H1 (cell line): ENCODE measurements at regions not wholly inside any gene's neighbourhood (a gene's known extent, or its start where the extent isn't known, plus 50 kb on each side); places are given as distances from the start of the nearest gene placed in this dataset.

Experiments used
- CTCF ChIA-PET: fragments of 300-600 bp; sonication (Branson Sonifier 250); formaldehyde crosslinking; loops from one replicate; lab custom pipeline; 2021; ENCODE audit not compliant: partially characterized antibody; lab: Charles Lee
- POLR2A ChIA-PET: fragments of 300-600 bp; sonication (Branson Sonifier 250); formaldehyde crosslinking; loops from one replicate; lab custom pipeline; 2021; ENCODE audit warnings: inconsistent platforms; ENCODE audit not compliant: partially characterized antibody; lab: Charles Lee
- DNase-seq, 2 experiments: peaks; one replicate each; pipeline versions ENCODE4 v3.0.0 to v3.0.0-alpha.2; 2010 to 2022; ENCODE audit warnings: low spot score in 2 of 2, low read depth in 1 of 2, mixed read lengths in 1 of 2
- FAIRE-seq: peaks from 2 replicates; lab custom pipeline; 2011; peaks lifted over from hg19 to GRCh38; lab: Jason Lieb, UNC
- H2AFZ ChIP-seq: 2 replicates; pipeline ENCODE4 v1.8.1; 2012; ENCODE audit warnings: low read length, inconsistent platforms
- H2AK5ac ChIP-seq: 2 replicates; pipeline ENCODE4 v1.6.1; 2013; ENCODE audit warnings: low read depth, low read length
- H2BK120ac ChIP-seq: replicated peaks from 2 replicates; pipeline ENCODE3; 2013; ENCODE audit warnings: low read depth, low read length, inconsistent platforms
- H2BK12ac ChIP-seq: 2 replicates; pipeline ENCODE4 v1.6.1; 2013; ENCODE audit warnings: low read depth, low read length
- H2BK15ac ChIP-seq: 2 replicates; pipeline ENCODE4 v1.6.1; 2013; ENCODE audit warnings: low read length
- H2BK20ac ChIP-seq: 2 replicates; pipeline ENCODE4 v1.6.1; 2013; ENCODE audit warnings: low read length
- H2BK5ac ChIP-seq: 2 replicates; pipeline ENCODE4 v1.6.1; 2013; ENCODE audit warnings: low read depth, low read length
- H3K14ac ChIP-seq: 2 replicates; pipeline ENCODE4 v1.6.1; 2013; ENCODE audit warnings: inconsistent platforms; ENCODE audit not compliant: insufficient read length
- H3K18ac ChIP-seq: 2 replicates; pipeline ENCODE4 v1.6.1; 2013; ENCODE audit warnings: low read length; ENCODE audit errors: extremely low read depth
- H3K23ac ChIP-seq: 2 replicates; pipeline ENCODE4 v1.6.1; 2013; ENCODE audit warnings: inconsistent platforms; ENCODE audit not compliant: insufficient read length
- H3K23me2 ChIP-seq: 2 replicates; pipeline ENCODE4 v1.6.1; 2013; ENCODE audit warnings: low read depth, low read length
- H3K27ac ChIP-seq: 2 replicates; pipeline ENCODE4 v1.6.1; 2011; ENCODE audit warnings: low read depth, low read length, inconsistent platforms
- H3K27me3 ChIP-seq, 4 experiments: replicated peaks in 1 of 4; 1 replicate in 1 of 4; 2 replicates in 3 of 4; pipeline versions ENCODE4 v1.6.1 to v1.8.1; 2011 to 2013; ENCODE audit warnings: low read length in 3 of 4, mild to moderate bottlenecking in 3 of 4, inconsistent platforms in 2 of 4, mixed read lengths in 2 of 4, moderate library complexity in 1 of 4; ENCODE audit not compliant: control insufficient read depth in 3 of 4, insufficient read depth in 3 of 4; ENCODE audit errors: extremely low read depth in 1 of 4
- H3K36me3 ChIP-seq, 4 experiments: 2 replicates each; pipeline versions ENCODE4 v1.6.1 to v1.8.1; 2011 to 2013; ENCODE audit warnings: mild to moderate bottlenecking in 4 of 4, low read length in 3 of 4, moderate library complexity in 2 of 4, control low read depth in 1 of 4, inconsistent platforms in 1 of 4; ENCODE audit not compliant: insufficient read depth in 4 of 4, control insufficient read depth in 2 of 4
- H3K4ac ChIP-seq: replicated peaks from 2 replicates; pipeline ENCODE3; 2013; ENCODE audit warnings: low read length, low read depth, mixed read lengths, inconsistent platforms; ENCODE audit not compliant: insufficient read length
- H3K4me1 ChIP-seq, 4 experiments: replicated peaks in 1 of 4; 1 replicate in 1 of 4; 2 replicates in 3 of 4; pipeline versions ENCODE4 v1.6.1 to v1.8.1; 2011 to 2013; ENCODE audit warnings: low read length in 3 of 4, inconsistent platforms in 2 of 4, mixed read lengths in 1 of 4; ENCODE audit not compliant: insufficient read depth in 4 of 4, control insufficient read depth in 3 of 4
- H3K4me2 ChIP-seq, 2 experiments: 2 replicates each; pipeline versions ENCODE4 v1.6.1 to v1.8.1; 2011 to 2013; ENCODE audit warnings: low read depth in 2 of 2, low read length in 2 of 2, control low read depth in 1 of 2, inconsistent platforms in 1 of 2, mild to moderate bottlenecking in 1 of 2; ENCODE audit not compliant: insufficient read depth in 1 of 2
- H3K4me3 ChIP-seq, 4 experiments: fragments of 200-600, 300-600 bp in 1 of 4; sonication (generic), shearing (Covaris generic), sonication (Bioruptor Twin) in 1 of 4; 2 replicates each; pipeline versions ENCODE4 v1.5.1 to v1.8.1; 2011 to 2016; ENCODE audit warnings: low read length in 4 of 4, low read depth in 3 of 4, control low read depth in 2 of 4, inconsistent platforms in 2 of 4, mild to moderate bottlenecking in 2 of 4, mixed read lengths in 1 of 4, moderate library complexity in 1 of 4; ENCODE audit not compliant: insufficient read depth in 2 of 4; ENCODE audit errors: extremely low read depth in 1 of 4
- H3K56ac ChIP-seq: replicated peaks from 2 replicates; pipeline ENCODE3; 2013; ENCODE audit warnings: low read depth, mild to moderate bottlenecking, mixed read lengths, low read length, inconsistent platforms; ENCODE audit not compliant: insufficient read length
- H3K79me1 ChIP-seq: 2 replicates; pipeline ENCODE4 v1.6.1; 2013; ENCODE audit warnings: low read depth, low read length, control low read depth
- H3K79me2 ChIP-seq, 2 experiments: 2 replicates each; pipeline versions ENCODE4 v1.6.1 to v1.8.1; 2012 to 2013; ENCODE audit warnings: low read length in 2 of 2, mild to moderate bottlenecking in 2 of 2, inconsistent platforms in 1 of 2; ENCODE audit not compliant: insufficient read depth in 2 of 2, control insufficient read depth in 1 of 2
- H3K9ac ChIP-seq, 4 experiments: replicated peaks in 1 of 4; 1 replicate in 1 of 4; 2 replicates in 3 of 4; pipeline versions ENCODE4 v1.6.1 to v1.8.1; 2011 to 2013; ENCODE audit warnings: low read depth in 3 of 4, low read length in 3 of 4, control low read depth in 2 of 4, mild to moderate bottlenecking in 2 of 4, moderate library complexity in 2 of 4, inconsistent platforms in 1 of 4; ENCODE audit errors: extremely low read depth in 1 of 4
- H3K9me3 ChIP-seq, 2 experiments: 2 replicates each; pipeline versions ENCODE4 v1.6.1 to v1.8.1; 2012 to 2013; ENCODE audit warnings: mild to moderate bottlenecking in 2 of 2, moderate library complexity in 2 of 2, control low read depth in 1 of 2, inconsistent platforms in 1 of 2, low read depth in 1 of 2, low read length in 1 of 2, mixed read lengths in 1 of 2; ENCODE audit not compliant: insufficient read depth in 2 of 2
- H4K20me1 ChIP-seq, 2 experiments: replicated peaks in 1 of 2; 2 replicates each; pipeline versions ENCODE3 to v1.8.1; 2011 to 2013; ENCODE audit warnings: inconsistent platforms in 2 of 2, low read length in 2 of 2, mild to moderate bottlenecking in 1 of 2; ENCODE audit not compliant: insufficient read depth in 2 of 2, control insufficient read depth in 1 of 2
- H4K5ac ChIP-seq: 2 replicates; pipeline ENCODE4 v1.6.1; 2013; ENCODE audit warnings: low read length, low read depth, mixed read lengths, inconsistent platforms; ENCODE audit not compliant: insufficient read length
- H4K8ac ChIP-seq: 2 replicates; pipeline ENCODE4 v1.8.0; 2013; ENCODE audit warnings: mild to moderate bottlenecking, moderate library complexity, low read length, inconsistent platforms; ENCODE audit not compliant: insufficient read depth; ENCODE audit errors: extremely low read depth
- H4K91ac ChIP-seq: replicated peaks from 2 replicates; pipeline ENCODE3; 2013; ENCODE audit warnings: low read length, mixed read lengths, inconsistent platforms; ENCODE audit not compliant: insufficient read length
- CTBP2 ChIP-seq: IDR thresholded peaks from 2 replicates; pipeline ENCODE4 v1.7.0; 2011; ENCODE audit warnings: borderline replicate concordance, mild to moderate bottlenecking, moderate library complexity, mixed read lengths, low read length; ENCODE audit not compliant: insufficient read depth, insufficient read length
- GABPA ChIP-seq: IDR thresholded peaks from 2 replicates; pipeline ENCODE4 v1.6.1; 2011; ENCODE audit warnings: mild to moderate bottlenecking, low read length, moderate library complexity, borderline replicate concordance; ENCODE audit not compliant: insufficient read depth
- RAD21 ChIP-seq, 2 experiments: IDR thresholded peaks in 1 of 2; conservative IDR thresholded peaks in 1 of 2; 2 replicates each; pipeline ENCODE4 v1.6.1; 2011; ENCODE audit warnings: low read depth in 2 of 2, low read length in 2 of 2, improper control_type of control experiment in 1 of 2, inconsistent platforms in 1 of 2, mild to moderate bottlenecking in 1 of 2, moderate library complexity in 1 of 2
- SIN3A ChIP-seq, 2 experiments: IDR thresholded peaks in 1 of 2; conservative IDR thresholded peaks in 1 of 2; 2 replicates each; pipeline ENCODE4 v1.6.1; 2011 to 2012; ENCODE audit warnings: low read length in 2 of 2, improper control_type of control experiment in 1 of 2, low read depth in 1 of 2, mild to moderate bottlenecking in 1 of 2
- WGBS, 2 experiments: shearing (Covaris generic) in 1 of 2; methylation state at CpG; one replicate each; pipeline versions ENCODE4 v1.1.6 to v1.1.7; 2013 to 2015; ENCODE audit warnings: low lambda C conversion rate in 2 of 2, mixed read lengths in 2 of 2, inconsistent platforms in 1 of 2, low coverage in 1 of 2, missing lambda C conversion rate in 1 of 2; ENCODE audit not compliant: insufficient replicate concordance in 2 of 2, insufficient coverage in 1 of 2, insufficient read length in 1 of 2; ENCODE audit errors: extremely low coverage in 1 of 2, missing lambda C conversion rate in 1 of 2; 5-methylcytosine and 5-hydroxymethylcytosine counted together

- no peak overlapping the region for H2BK15ac ChIP-seq
- no peaks in the 10 kb centered on the region for H4K20me1 ChIP-seq
- no peak overlapping the region for H3K4me3 ChIP-seq
- peaks cover 2% of the 10 kb centered on the region; the same call in 1 of the 2 replicates for H3K23me2 ChIP-seq
- H4K8ac ChIP-seq, result no peak overlapping the region
- no peak overlapping the region for H2BK120ac ChIP-seq
- H3K18ac ChIP-seq, result no peak overlapping the region
- DNase-seq (no peak), FAIRE-seq (no peak)
- no peak overlapping the region for H3K9ac ChIP-seq
- no peak overlapping the region for H2BK12ac ChIP-seq
- WGBS, 2 experiments, result 84% methylated on average over 2 of the region's 2 CpGs; no CpG with 5 or more reads in 1 of the 2 experiments
- no peak overlapping the region for H2BK5ac ChIP-seq
- no peak overlapping the region for H3K27ac ChIP-seq
- no peak overlapping the region for H3K23ac ChIP-seq
- H4K5ac ChIP-seq, result no peak overlapping the region
- no peak overlapping the region for H3K4ac ChIP-seq
- ChIA-PET POLR2A (interaction anchor here (0.6 kb wide), 1 partner anchor 77 kb away, joined by 3 read pairs; no protein-coding TSS in a partner anchor), CTCF (interaction anchor here (0.7 to 2.1 kb wide), 4 partner anchors 11 to 401 kb away, joined by 3 to 9 read pairs (median 4); no protein-coding TSS in a partner anchor)
- peaks cover 0 to 3% (median 1%) of the 10 kb centered on the region in 4 experiments; a peak in 3 of 7 replicates for H3K4me1 ChIP-seq
- no peaks in the 10 kb centered on the region for H3K79me1 ChIP-seq
- no peak overlapping the region for H3K4me2 ChIP-seq
- H3K36me3 ChIP-seq, result no peaks in the 10 kb centered on the region
- H3K79me2 ChIP-seq, result no peaks in the 10 kb centered on the region; a peak in 1 of 4 replicates
- H2AFZ ChIP-seq, result no peak overlapping the region
- no peak overlapping the region for H2AK5ac ChIP-seq
- no peak overlapping the region for H2BK20ac ChIP-seq
- no peak overlapping the region for H3K56ac ChIP-seq
- H3K27me3 ChIP-seq, result no peaks in the 10 kb centered on the region
- H4K91ac ChIP-seq, result no peak overlapping the region
- H3K14ac ChIP-seq, result no peak overlapping the region
- no peak for TF ChIP-seq SIN3A (conservative IDR thresholded peaks at IDR 0.05 in 1 of 2, IDR thresholded peaks at IDR 0.05 in 1 of 2; ENCODE audit: low read depth in 1 of 2, low read length in 2 of 2)
- TF ChIP-seq RAD21 (IDR thresholded peaks at IDR 0.05 in 1 of 2, conservative IDR thresholded peaks at IDR 0.05 in 1 of 2; ENCODE audit: low read depth in 2 of 2, low read length in 2 of 2), result no peak
- no peak for TF ChIP-seq CTBP2
- TF ChIP-seq GABPA, result no peak
- H3K9me3 ChIP-seq, result no peaks in the 10 kb centered on the region
These were observed 160.7 kb downstream of the PHLDA1 start for GRCh38 chr12:75870878-75871277.
